HPDE6-E6E7 (cell line): ENCODE measurements at regions not wholly inside any gene's neighbourhood (a gene's known extent, or its start where the extent isn't known, plus 50 kb on each side); places are given as distances from the start of the nearest gene placed in this dataset.

Experiments
- DNase-seq: peaks from one replicate; pipeline ENCODE4 v3.0.0; 2011; ENCODE audit warnings: missing footprints; ENCODE audit errors: extremely low spot score

GRCh38 chr1:56394298-56394697 is 185.1 kb downstream of the PLPP3 start:
- no peak for DNase-seq

DNA sequence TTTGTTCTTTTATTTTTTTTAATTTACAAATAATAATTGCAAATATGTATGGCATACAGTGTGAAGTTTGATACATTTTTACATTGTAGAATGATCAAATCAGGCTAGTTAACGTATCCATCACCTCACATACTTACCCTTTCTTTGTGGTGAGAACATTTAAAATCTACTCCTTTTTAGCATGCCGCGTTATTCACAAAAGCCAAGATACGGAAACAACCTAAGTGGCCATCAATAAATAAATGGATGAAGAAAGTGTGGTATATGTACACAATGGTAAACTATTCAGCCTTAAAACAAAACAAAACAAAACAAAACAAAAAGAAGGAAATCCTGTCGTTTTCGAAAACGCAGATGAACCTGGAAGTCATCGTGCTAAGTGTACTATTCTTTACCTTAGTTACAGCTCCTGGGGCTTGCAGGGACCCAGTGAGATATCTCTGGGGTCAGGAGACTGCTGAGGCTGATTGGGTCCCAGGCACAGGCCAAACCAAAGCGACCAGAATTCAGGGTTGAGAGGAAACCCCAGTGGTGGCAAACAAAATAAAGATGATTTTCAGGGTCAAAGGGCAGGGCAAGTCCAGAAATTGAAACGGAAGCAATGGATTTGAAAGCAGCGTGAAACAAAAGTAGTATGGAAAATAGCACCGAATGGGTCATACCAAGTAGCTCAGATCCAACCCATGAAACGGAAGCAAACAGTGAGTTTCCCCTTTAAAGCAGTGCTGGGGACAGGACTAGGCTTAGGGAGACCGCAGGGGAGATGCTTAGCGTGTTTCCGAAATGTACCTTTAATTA is 188.2 kb downstream of the PLPP3 start:
- DNase-seq, result no peak

DNA sequence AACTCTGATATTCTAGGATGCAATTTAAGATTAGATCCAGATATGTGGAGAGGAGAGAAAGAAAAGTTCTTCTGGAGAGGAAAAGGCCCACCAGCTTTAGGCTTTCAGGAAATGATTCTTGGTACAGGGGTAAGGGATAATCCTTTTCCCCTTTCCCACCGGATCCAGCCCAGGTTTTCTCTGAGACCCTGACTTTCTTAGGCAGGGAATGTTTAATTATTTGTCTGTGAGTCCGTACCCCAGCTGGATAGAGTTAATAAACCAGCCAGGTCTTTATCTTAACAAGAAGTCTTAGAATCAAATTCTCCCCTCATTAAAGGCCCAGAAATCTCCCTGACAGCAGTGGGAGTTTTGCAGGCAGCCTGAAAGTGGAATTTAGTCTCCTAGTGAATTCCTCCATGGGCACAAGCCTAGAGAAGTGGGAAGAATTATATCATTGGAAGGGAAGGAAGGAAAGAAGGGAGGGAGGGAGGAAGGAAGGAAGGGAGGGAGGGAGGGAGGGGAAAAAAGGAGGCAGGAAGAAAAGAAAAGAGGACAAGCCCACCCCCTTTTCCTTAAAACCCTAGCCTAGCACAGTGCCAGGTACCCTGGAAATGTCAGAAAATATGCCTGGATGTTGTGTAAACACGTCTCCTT is 189.0 kb downstream of the PLPP3 start:
- no peak for DNase-seq

GRCh38 chr1:56389813-56390212 is 189.6 kb downstream of the PLPP3 start:
- DNase-seq, result no peak

DNA sequence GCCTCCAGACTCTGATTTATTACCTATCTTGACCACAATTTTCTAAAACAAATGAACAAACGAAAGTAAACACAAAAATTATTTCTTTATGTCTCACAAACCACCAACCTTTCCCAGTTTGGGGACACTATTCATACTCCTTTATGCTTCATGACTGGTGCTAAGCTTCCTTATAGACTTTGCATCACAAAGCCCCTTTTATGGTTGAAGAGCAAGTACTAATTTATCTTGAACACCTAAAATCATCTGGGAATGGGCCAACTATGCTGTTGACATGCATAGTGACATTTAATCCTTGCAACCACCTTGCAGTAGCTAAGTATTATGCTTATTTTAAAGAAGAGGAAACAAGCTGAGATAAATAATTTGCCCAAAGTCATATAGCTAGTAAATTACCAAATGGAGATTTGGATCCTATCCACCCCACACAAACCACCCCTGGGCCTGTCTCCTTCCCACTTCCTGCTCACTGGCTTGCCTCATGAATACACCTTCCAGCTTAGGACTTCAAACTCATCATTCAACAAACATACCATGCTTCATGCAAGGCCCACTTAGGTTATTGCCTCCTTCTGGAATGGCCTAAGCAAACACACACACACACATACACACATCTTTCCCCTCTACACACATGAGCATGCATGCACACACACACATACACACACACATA is 192.2 kb downstream of the PLPP3 start:
- no peak for DNase-seq

GRCh38 chr1:56385314-56385713 is 194.0 kb downstream of the PLPP3 start:
- DNase-seq, result no peak

DNA sequence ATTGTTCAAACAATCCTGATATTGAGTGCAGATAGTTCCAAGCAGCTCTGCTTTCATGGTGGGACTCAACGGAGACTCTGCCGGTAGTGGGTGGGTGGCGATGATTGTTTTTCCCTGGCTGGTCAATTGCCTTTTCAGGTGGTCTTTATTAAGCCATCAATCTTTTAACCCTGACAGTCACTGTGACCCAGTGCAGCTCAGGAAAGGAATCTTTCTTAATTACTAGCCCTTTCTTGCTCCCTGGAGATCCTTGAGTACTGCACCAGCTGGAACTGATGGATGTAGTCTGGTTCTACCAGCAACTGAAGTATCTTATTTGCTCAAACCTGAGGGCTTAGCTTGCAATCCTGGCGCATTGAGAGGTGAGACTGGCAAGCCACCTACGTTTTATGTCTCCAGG is 196.4 kb downstream of the PLPP3 start:
- no peak for DNase-seq

DNA sequence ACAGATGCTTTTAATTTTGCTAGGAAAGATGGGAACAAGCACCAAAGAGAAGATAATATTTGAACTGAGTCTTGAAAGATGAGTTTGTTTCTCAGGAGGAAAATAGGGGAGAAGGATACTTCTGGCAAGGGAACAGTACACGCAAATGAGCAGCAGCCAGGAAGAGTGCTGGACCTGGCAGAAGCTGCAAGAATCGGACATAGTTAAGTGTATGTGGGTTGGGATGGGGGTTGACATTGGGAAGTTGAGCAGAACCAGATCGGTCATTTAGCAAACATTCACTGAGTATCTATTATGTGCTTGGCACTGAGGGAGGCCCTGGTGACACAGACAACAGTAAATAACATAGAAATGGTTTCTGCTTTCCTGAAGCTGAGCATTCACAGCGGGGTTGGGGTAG is 198.8 kb downstream of the PLPP3 start:
- DNase-seq, result no peak

DNA sequence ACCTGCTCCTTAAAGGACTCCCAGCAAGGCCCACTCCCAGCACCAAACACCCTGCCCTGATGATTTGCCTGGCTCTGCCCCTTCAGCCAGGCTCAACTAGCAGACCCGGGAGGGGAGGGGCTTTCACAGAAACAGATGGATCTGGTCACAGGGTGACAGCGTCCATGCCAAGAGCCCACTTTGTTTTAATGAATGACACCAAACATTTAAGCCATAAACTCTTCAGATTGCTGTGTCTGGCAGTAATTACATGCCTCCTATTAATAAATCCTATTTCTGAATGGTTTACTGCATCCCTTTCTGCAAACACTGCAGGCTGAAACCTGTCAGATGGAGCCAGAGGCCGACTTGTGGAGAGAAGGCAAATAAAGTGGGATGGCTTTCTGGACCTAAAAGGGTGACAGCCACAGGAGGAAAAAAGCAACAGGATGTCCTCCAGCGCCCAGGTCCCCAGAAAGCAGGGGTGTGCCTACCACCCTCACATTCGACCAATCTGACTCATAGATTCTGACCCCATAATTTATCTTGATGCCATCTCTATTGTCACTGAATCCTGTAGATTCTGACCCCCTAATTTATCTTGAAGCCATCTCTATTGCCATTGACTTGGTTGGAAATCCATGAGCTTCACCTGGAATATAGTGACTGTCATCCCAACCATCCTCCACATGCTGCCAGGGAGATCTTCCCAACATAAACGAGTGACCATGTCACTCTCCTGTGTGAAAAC is 200.9 kb downstream of the PLPP3 start:
- DNase-seq, result no peak

DNA sequence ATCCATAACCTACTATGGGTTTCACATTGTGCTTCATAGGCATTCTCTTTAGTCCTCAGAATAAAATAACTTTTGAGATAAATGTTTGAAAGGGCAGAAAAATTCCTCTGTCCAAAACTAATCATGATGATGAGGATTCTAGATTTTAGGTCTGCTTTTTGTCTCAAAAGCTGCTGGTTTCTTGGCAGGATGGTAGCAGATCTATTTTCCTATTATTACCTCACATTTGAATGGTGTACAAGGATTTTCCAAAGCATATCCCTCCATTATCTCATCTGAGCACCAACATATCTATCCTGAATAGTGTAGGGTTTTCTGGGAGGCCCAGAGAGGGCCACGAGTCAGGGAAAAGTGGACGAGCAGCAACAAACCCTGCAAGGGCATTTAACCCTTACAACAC is 201.9 kb downstream of the PLPP3 start:
- DNase-seq, result no peak

- no peak for DNase-seq
Observed at GRCh38 chr1:56376188-56376984, 203.0 kb downstream of the PLPP3 start.

- no peak for DNase-seq
Observed at GRCh38 chr1:56375326-56375804, 204.0 kb downstream of the PLPP3 start.

- no peak for DNase-seq
Observed at GRCh38 chr1:56374026-56374974, 205.1 kb downstream of the PLPP3 start.

DNA sequence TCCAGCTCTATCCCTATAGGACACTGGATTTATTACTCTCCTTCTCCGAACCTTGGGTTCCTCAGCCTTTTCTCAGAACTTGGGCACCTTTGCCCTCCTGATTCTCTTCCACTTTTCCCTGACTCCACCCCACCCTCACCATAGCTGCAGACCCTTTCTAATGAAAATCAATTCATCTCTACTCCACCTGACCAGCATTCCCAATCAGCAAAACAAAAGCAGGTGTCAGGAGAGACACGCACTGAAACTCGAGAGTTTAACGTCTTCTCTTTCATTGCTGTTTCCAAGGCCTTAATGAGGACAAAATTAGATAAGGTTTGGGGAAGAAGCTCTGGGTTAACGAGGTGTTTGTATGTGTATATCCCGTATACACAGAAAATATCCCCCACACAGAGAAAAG is 208.8 kb downstream of the PLPP3 start:
- no peak for DNase-seq

- no peak for DNase-seq
Observed at GRCh38 chr1:56363007-56363770, 216.2 kb downstream of the PLPP3 start.

GRCh38 chr1:56360021-56360420 is 219.3 kb downstream of the PLPP3 start:
- no peak for DNase-seq

DNA sequence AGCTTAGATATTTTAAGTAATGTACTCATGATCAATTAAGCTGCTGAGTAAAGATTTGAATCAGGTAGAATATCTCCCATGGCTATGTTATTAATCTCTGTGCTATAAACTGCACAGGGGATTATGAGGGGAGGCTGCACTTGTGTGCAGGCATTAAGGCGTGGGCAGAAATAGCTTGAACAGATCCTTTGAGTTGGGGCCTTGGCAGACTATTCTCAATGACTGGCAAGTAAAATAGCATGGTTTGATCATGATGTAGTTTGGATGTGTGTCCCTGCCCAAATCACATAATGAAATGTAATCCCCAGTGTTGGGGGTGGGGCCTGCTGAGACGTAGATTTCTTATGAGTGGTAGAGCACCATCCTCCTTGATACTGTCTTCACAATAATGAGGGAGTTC is 220.3 kb downstream of the PLPP3 start:
- no peak for DNase-seq

DNA sequence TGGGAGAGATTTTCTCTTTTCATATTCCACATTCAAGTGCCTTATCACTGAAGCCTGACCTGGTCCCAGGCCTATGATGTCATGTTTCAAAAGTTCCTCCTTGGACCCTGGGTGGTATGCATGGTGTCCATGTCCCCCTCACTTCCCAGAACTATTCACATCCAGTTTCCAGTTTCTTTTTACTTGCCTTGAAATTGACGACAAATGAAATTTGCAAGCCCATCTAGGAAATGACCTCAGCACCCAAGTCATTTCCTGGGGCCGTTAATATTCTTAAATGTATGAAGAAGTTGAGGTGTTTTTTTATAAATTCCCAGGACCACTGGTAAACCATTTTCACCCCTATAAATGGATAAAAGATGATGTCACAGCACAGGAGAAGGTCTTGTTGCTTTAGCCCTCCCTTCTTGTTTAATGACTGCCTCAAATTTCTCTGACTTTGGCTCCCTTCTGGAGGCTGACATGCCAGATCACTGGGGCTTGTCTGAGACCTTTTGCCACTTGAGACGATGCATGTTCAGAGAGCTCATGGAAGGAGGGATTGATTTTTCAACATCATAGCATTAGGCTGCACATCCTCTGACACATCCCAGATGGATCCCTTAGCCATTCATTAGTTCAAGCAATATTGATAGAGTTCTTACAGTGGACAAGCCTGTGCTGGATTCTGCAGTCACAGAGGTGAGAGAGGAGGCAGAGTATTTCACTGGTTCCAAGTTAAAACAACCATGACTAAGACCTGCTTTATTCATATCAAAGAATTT is 221.3 kb downstream of the PLPP3 start:
- DNase-seq, result no peak
